ENCODE measurements at regions not wholly inside any gene's neighbourhood (a gene's known extent, or its start where the extent isn't known, plus 50 kb on each side); places are given as distances from the start of the nearest gene placed in this dataset.

- Histone ChIP-seq H3K27me3 (no peaks in the 10 kb centered on the region), H3K9me3 (no peaks in the 10 kb centered on the region), H3K36me3 (no peaks in the 10 kb centered on the region), H3K4me3 (no peak overlapping the region), H3K27ac (no peak overlapping the region), H3K4me1 (no peaks in the 10 kb centered on the region)
- intact Hi-C loops (cut with DNase I; ENCODE audit: low total_unique reads) (no loop called here), in situ Hi-C loops (cut with MboI; ENCODE audit: low pct_ligation_motif_present in 1 of 4, low pct_unique_long_range_greater_than_20kb in 1 of 4, low sequenced_read_pairs in 3 of 4) (no loop called here)
- DNase-seq = no peak
- 86% methylated on average over 3 of the region's 3 CpGs; no CpG with 5 or more reads in 1 of the 2 donors for WGBS, 2 donors (ENCODE audit: low coverage in 1 of 2)
- TF ChIP-seq, protein P1, sequence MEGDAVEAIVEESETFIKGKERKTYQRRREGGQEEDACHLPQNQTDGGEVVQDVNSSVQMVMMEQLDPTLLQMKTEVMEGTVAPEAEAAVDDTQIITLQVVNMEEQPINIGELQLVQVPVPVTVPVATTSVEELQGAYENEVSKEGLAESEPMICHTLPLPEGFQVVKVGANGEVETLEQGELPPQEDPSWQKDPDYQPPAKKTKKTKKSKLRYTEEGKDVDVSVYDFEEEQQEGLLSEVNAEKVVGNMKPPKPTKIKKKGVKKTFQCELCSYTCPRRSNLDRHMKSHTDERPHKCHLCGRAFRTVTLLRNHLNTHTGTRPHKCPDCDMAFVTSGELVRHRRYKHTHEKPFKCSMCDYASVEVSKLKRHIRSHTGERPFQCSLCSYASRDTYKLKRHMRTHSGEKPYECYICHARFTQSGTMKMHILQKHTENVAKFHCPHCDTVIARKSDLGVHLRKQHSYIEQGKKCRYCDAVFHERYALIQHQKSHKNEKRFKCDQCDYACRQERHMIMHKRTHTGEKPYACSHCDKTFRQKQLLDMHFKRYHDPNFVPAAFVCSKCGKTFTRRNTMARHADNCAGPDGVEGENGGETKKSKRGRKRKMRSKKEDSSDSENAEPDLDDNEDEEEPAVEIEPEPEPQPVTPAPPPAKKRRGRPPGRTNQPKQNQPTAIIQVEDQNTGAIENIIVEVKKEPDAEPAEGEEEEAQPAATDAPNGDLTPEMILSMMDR (IDR thresholded peaks at IDR 0.05) = no peak
- no peak for TF ChIP-seq POLR2A (IDR thresholded peaks at IDR 0.05)
- no peak for TF ChIP-seq POLR2AphosphoS5 (IDR thresholded peaks at IDR 0.05)
- TF ChIP-seq EP300 (IDR thresholded peaks at IDR 0.05; ENCODE audit: low read depth) = no peak
Measured at GRCh38 chr14:49420201-49420600, 166.0 kb downstream of the RPS29 start.

- DNase-seq = no peak
- H3K9me3 ChIP-seq = no peaks in the 10 kb centered on the region
- no peaks in the 10 kb centered on the region for H3K36me3 ChIP-seq
- intact Hi-C loops (cut with DNase I; ENCODE audit: low total_unique reads) = no loop called here
- no peaks in the 10 kb centered on the region for H3K4me1 ChIP-seq
- no peak overlapping the region for H3K27ac ChIP-seq
- no peak for TF ChIP-seq EP300 (IDR thresholded peaks at IDR 0.05; ENCODE audit: low read depth)
- no peak for TF ChIP-seq POLR2A (IDR thresholded peaks at IDR 0.05)
- no peak for TF ChIP-seq POLR2AphosphoS5 (IDR thresholded peaks at IDR 0.05)
- TF ChIP-seq, protein P1 (IDR thresholded peaks at IDR 0.05) = no peak
- in situ Hi-C loops (cut with MboI; ENCODE audit: low pct_ligation_motif_present in 1 of 4, low pct_unique_long_range_greater_than_20kb in 1 of 4, low sequenced_read_pairs in 3 of 4) = no loop called here
- no peak overlapping the region for H3K4me3 ChIP-seq
- H3K27me3 ChIP-seq = no peaks in the 10 kb centered on the region
- WGBS, 2 donors (ENCODE audit: low coverage in 1 of 2) = 76 to 96% methylated on average over 3 to 4 of the region's 4 CpGs
Measured at GRCh38 chr14:49418789-49419188, 167.4 kb downstream of the RPS29 start.

- H3K27me3 ChIP-seq = no peaks in the 10 kb centered on the region
- H3K4me1 ChIP-seq = no peaks in the 10 kb centered on the region
- intact Hi-C loops (cut with DNase I; ENCODE audit: low total_unique reads) = no loop called here
- H3K4me3 ChIP-seq = no peak overlapping the region
- no peak for TF ChIP-seq POLR2A (IDR thresholded peaks at IDR 0.05)
- TF ChIP-seq EP300 (IDR thresholded peaks at IDR 0.05; ENCODE audit: low read depth) = no peak
- TF ChIP-seq, protein P1 (IDR thresholded peaks at IDR 0.05) = no peak
- no peak for TF ChIP-seq POLR2AphosphoS5 (IDR thresholded peaks at IDR 0.05)
- no peak overlapping the region for H3K27ac ChIP-seq
- in situ Hi-C loops (cut with MboI; ENCODE audit: low pct_ligation_motif_present in 1 of 4, low pct_unique_long_range_greater_than_20kb in 1 of 4, low sequenced_read_pairs in 3 of 4) = no loop called here
- no peaks in the 10 kb centered on the region for H3K9me3 ChIP-seq
- no peak for DNase-seq
- H3K36me3 ChIP-seq = no peaks in the 10 kb centered on the region
Measured at GRCh38 chr14:49417790-49418189, 168.4 kb downstream of the RPS29 start.

DNA sequence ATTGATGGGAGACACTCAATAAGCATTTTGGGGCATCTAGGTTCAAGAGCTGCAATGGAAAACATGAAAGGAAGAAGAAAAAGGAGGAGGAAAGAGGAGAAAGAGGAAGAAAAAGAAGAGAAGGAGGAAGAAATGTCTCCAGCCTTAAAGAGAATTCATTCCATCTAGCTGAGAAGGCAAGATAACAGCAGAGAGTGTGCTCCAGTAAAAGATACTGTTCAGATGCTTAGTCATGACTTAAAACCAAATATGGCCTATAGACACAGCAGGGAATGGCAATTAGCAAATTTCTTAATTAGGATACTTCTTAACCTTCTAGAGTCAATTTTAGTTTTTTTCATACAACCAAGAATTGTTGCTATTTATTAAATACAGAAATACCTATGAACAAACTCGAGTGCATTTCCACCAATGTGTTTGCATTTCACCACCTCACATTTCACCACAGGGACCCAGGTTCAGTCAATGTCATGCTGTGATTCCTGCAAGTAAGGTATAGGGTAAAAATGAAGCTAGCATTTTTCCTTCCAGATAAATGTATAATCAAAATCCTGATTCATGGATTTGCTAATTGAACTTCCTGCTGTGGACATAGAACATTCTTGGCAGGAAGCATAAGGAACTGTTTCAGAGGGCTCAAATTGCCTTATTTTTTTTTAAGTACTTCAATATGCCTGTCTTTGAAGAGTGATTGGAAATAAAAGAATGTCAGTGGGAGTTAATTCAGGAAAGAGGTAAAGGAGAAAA, 177.8 kb downstream of the RPS29 start:
- TF ChIP-seq EP300 (IDR thresholded peaks at IDR 0.05; ENCODE audit: low read depth) (no peak), POLR2A (IDR thresholded peaks at IDR 0.05) (no peak), POLR2AphosphoS5 (IDR thresholded peaks at IDR 0.05) (no peak)
- TF ChIP-seq, protein P1 (IDR thresholded peaks at IDR 0.05) = no peak
- no peak for DNase-seq
- Histone ChIP-seq H3K27me3 (no peaks in the 10 kb centered on the region), H3K4me1 (no peaks in the 10 kb centered on the region), H3K4me3 (no peak overlapping the region), H3K36me3 (no peaks in the 10 kb centered on the region), H3K27ac (no peak overlapping the region), H3K9me3 (no peaks in the 10 kb centered on the region)
- WGBS, 2 donors (ENCODE audit: low coverage in 1 of 2) = 53 to 67% methylated on average over 1 of the region's 1 CpG
- intact Hi-C loops (cut with DNase I; ENCODE audit: low total_unique reads) = loop anchor here (10.0 kb wide), 1 partner anchor 1494 kb away; no protein-coding TSS in a partner anchor
- in situ Hi-C loops (cut with MboI; ENCODE audit: low pct_ligation_motif_present in 1 of 4, low pct_unique_long_range_greater_than_20kb in 1 of 4, low sequenced_read_pairs in 3 of 4) = no loop called here
